ENCODE measurements at regions not wholly inside any gene's neighbourhood (a gene's known extent, or its start where the extent isn't known, plus 50 kb on each side); places are given as distances from the start of the nearest gene placed in this dataset.

DNA sequence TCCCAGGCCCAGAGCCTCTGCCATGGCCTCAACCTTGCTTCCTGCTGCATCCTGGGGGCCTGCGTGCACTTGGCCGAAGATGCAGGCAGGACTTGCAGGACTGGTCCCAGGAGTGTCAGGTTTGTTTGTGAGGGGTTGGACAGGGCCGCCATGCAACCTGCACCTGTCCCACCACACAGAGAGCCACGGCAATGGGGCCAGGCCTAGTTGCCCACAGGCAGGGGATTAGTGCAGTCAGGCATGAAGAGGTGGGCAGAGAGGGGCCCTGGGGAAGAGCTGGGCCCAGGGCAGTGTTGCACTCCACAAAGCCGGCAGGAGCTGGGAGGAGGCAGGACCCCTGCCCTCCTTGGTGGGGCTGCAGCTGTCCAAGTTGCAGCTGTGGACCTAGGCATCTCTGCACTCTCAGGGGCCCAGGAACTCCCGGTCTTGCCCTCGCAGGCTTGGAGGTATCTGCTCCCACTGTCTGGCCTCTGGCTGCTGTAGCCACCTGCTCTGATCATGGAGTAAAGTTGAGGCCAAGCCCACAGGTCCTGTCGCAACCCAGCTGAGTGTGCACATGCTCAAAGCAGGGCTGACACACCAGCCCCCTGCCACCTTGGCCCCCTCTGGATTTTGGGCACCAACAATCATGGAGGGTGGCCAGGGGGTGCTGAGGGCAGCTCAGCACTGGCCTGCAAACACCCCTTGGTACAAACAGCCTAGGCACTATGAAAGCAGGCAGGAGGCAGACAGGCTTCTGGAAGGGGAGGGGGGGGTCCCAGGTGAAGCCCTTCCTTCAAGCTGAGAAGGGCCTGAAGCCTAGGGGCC is 190.4 kb upstream of the PCDH10 start:
- H3K4me3 ChIP-seq (replicated peaks; ENCODE audit: insufficient read depth, low read length): no peak overlapping the region
- H3K27ac ChIP-seq (replicated peaks): no peak overlapping the region
- TF ChIP-seq GABPA (IDR thresholded peaks at IDR 0.05; ENCODE audit: low read depth): no peak
- TF ChIP-seq, protein P1, sequence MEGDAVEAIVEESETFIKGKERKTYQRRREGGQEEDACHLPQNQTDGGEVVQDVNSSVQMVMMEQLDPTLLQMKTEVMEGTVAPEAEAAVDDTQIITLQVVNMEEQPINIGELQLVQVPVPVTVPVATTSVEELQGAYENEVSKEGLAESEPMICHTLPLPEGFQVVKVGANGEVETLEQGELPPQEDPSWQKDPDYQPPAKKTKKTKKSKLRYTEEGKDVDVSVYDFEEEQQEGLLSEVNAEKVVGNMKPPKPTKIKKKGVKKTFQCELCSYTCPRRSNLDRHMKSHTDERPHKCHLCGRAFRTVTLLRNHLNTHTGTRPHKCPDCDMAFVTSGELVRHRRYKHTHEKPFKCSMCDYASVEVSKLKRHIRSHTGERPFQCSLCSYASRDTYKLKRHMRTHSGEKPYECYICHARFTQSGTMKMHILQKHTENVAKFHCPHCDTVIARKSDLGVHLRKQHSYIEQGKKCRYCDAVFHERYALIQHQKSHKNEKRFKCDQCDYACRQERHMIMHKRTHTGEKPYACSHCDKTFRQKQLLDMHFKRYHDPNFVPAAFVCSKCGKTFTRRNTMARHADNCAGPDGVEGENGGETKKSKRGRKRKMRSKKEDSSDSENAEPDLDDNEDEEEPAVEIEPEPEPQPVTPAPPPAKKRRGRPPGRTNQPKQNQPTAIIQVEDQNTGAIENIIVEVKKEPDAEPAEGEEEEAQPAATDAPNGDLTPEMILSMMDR (IDR thresholded peaks at IDR 0.05; ENCODE audit: insufficient read depth, low read length): no peak
- TF ChIP-seq POLR2AphosphoS5 (IDR thresholded peaks at IDR 0.05; ENCODE audit: low read depth): no peak
- TF ChIP-seq SPI1 (IDR thresholded peaks at IDR 0.05; ENCODE audit: borderline replicate concordance, low read depth): no peak
- TF ChIP-seq, protein P2, sequence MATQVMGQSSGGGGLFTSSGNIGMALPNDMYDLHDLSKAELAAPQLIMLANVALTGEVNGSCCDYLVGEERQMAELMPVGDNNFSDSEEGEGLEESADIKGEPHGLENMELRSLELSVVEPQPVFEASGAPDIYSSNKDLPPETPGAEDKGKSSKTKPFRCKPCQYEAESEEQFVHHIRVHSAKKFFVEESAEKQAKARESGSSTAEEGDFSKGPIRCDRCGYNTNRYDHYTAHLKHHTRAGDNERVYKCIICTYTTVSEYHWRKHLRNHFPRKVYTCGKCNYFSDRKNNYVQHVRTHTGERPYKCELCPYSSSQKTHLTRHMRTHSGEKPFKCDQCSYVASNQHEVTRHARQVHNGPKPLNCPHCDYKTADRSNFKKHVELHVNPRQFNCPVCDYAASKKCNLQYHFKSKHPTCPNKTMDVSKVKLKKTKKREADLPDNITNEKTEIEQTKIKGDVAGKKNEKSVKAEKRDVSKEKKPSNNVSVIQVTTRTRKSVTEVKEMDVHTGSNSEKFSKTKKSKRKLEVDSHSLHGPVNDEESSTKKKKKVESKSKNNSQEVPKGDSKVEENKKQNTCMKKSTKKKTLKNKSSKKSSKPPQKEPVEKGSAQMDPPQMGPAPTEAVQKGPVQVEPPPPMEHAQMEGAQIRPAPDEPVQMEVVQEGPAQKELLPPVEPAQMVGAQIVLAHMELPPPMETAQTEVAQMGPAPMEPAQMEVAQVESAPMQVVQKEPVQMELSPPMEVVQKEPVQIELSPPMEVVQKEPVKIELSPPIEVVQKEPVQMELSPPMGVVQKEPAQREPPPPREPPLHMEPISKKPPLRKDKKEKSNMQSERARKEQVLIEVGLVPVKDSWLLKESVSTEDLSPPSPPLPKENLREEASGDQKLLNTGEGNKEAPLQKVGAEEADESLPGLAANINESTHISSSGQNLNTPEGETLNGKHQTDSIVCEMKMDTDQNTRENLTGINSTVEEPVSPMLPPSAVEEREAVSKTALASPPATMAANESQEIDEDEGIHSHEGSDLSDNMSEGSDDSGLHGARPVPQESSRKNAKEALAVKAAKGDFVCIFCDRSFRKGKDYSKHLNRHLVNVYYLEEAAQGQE (IDR thresholded peaks at IDR 0.05; ENCODE audit: insufficient replicate concordance, low read depth): no peak
- no peaks in the 10 kb centered on the region for H3K27me3 ChIP-seq (ENCODE audit: insufficient read depth, poor library complexity, severe bottlenecking)
- no peak for DNase-seq (ENCODE audit: low read depth in 1 of 2, low spot score in 1 of 2)

- TF ChIP-seq, protein P1 (IDR thresholded peaks at IDR 0.05; ENCODE audit: insufficient read depth, low read length): no peak
- no peak for TF ChIP-seq SPI1 (IDR thresholded peaks at IDR 0.05; ENCODE audit: borderline replicate concordance, low read depth)
- TF ChIP-seq GABPA (IDR thresholded peaks at IDR 0.05; ENCODE audit: low read depth): no peak
- TF ChIP-seq, protein P2 (IDR thresholded peaks at IDR 0.05; ENCODE audit: insufficient replicate concordance, low read depth): no peak
- no peak for TF ChIP-seq POLR2AphosphoS5 (IDR thresholded peaks at IDR 0.05; ENCODE audit: low read depth)
- no peak overlapping the region for H3K27ac ChIP-seq (replicated peaks)
- no peak overlapping the region for H3K4me3 ChIP-seq (replicated peaks; ENCODE audit: insufficient read depth, low read length)
- H3K27me3 ChIP-seq (ENCODE audit: insufficient read depth, poor library complexity, severe bottlenecking): no peaks in the 10 kb centered on the region
- DNase-seq (ENCODE audit: low read depth in 1 of 2, low spot score in 1 of 2): no peak
These were observed 167.5 kb upstream of the PCDH10 start for GRCh38 chr4:132981611-132982010.

GRCh38 chr4:132982151-132982550 is 166.9 kb upstream of the PCDH10 start:
- TF ChIP-seq, protein P1 (IDR thresholded peaks at IDR 0.05; ENCODE audit: insufficient read depth, low read length): no peak
- TF ChIP-seq POLR2AphosphoS5 (IDR thresholded peaks at IDR 0.05; ENCODE audit: low read depth) (no peak), SPI1 (IDR thresholded peaks at IDR 0.05; ENCODE audit: borderline replicate concordance, low read depth) (no peak), GABPA (IDR thresholded peaks at IDR 0.05; ENCODE audit: low read depth) (no peak)
- TF ChIP-seq, protein P2 (IDR thresholded peaks at IDR 0.05; ENCODE audit: insufficient replicate concordance, low read depth): no peak
- no peak for DNase-seq (ENCODE audit: low read depth in 1 of 2, low spot score in 1 of 2)
- no peak overlapping the region for H3K4me3 ChIP-seq (replicated peaks; ENCODE audit: insufficient read depth, low read length)

More at GRCh38 chr4:132982151-132982550, 166.9 kb upstream of the PCDH10 start:
- no peak overlapping the region for H3K27ac ChIP-seq (replicated peaks)
- no peaks in the 10 kb centered on the region for H3K27me3 ChIP-seq (ENCODE audit: insufficient read depth, poor library complexity, severe bottlenecking)
